ENCODE measurements at regions not wholly inside any gene's neighbourhood (a gene's known extent, or its start where the extent isn't known, plus 50 kb on each side); places are given as distances from the start of the nearest gene placed in this dataset.

- DNase-seq (ENCODE audit: low read depth in 2 of 2): no peak
Measured at GRCh38 chr3:106687905-106688304, 689.3 kb upstream of the CCDC54 start.

- DNase-seq (ENCODE audit: low read depth in 2 of 2): no peak
Measured at GRCh38 chr3:106688464-106688863, 688.8 kb upstream of the CCDC54 start.

GRCh38 chr3:106691476-106691875 is 685.8 kb upstream of the CCDC54 start:
- no peak for DNase-seq (ENCODE audit: low read depth in 2 of 2)

- no peak for DNase-seq (ENCODE audit: low read depth in 2 of 2)
Measured at GRCh38 chr3:106692624-106693023, 684.6 kb upstream of the CCDC54 start.

GRCh38 chr3:106699122-106699521 is 678.1 kb upstream of the CCDC54 start:
- DNase-seq (ENCODE audit: low read depth in 2 of 2): no peak

- no peak for DNase-seq (ENCODE audit: low read depth in 2 of 2)
Measured at GRCh38 chr3:106700981-106701380, 676.3 kb upstream of the CCDC54 start.

GRCh38 chr3:106703524-106703923 is 673.7 kb upstream of the CCDC54 start:
- DNase-seq (ENCODE audit: low read depth in 2 of 2): no peak

GRCh38 chr3:106707347-106707746 is 669.9 kb upstream of the CCDC54 start:
- no peak for DNase-seq (ENCODE audit: low read depth in 2 of 2)

- no peak for DNase-seq (ENCODE audit: low read depth in 2 of 2)
Measured at GRCh38 chr3:106710596-106710995, 666.6 kb upstream of the CCDC54 start.

GRCh38 chr3:106711650-106712049 is 665.6 kb upstream of the CCDC54 start:
- no peak for DNase-seq (ENCODE audit: low read depth in 2 of 2)

GRCh38 chr3:106714400-106714799 is 662.8 kb upstream of the CCDC54 start:
- no peak for DNase-seq (ENCODE audit: low read depth in 2 of 2)

- no peak for DNase-seq (ENCODE audit: low read depth in 2 of 2)
Measured at GRCh38 chr3:106715286-106715685, 662.0 kb upstream of the CCDC54 start.

GRCh38 chr3:106717178-106717780 is 660.0 kb upstream of the CCDC54 start:
- DNase-seq (ENCODE audit: low read depth in 2 of 2): no peak

- no peak for DNase-seq (ENCODE audit: low read depth in 2 of 2)
Measured at GRCh38 chr3:106719077-106719476, 658.2 kb upstream of the CCDC54 start.

- no peak for DNase-seq (ENCODE audit: low read depth in 2 of 2)
Measured at GRCh38 chr3:106719583-106719982, 657.7 kb upstream of the CCDC54 start.

GRCh38 chr3:106720510-106720909 is 656.7 kb upstream of the CCDC54 start:
- no peak for DNase-seq (ENCODE audit: low read depth in 2 of 2)

- DNase-seq (ENCODE audit: low read depth in 2 of 2): no peak
Measured at GRCh38 chr3:106725566-106725965, 651.7 kb upstream of the CCDC54 start.

GRCh38 chr3:106728315-106729098 is 648.7 kb upstream of the CCDC54 start:
- no peak for DNase-seq (ENCODE audit: low read depth in 2 of 2)

- DNase-seq (ENCODE audit: low read depth in 2 of 2): no peak
Measured at GRCh38 chr3:106729481-106729880, 647.8 kb upstream of the CCDC54 start.

- no peak for DNase-seq (ENCODE audit: low read depth in 2 of 2)
Measured at GRCh38 chr3:106731230-106731629, 646.0 kb upstream of the CCDC54 start.

- DNase-seq (ENCODE audit: low read depth in 2 of 2): no peak
Measured at GRCh38 chr3:106734712-106735111, 642.5 kb upstream of the CCDC54 start.

GRCh38 chr3:106737265-106737664 is 640.0 kb upstream of the CCDC54 start:
- DNase-seq (ENCODE audit: low read depth in 2 of 2): no peak

- DNase-seq (ENCODE audit: low read depth in 2 of 2): no peak
Measured at GRCh38 chr3:106740116-106740515, 637.1 kb upstream of the CCDC54 start.
